Testis (tissue), 2 donors: ENCODE measurements at regions not wholly inside any gene's neighbourhood (a gene's known extent, or its start where the extent isn't known, plus 50 kb on each side); places are given as distances from the start of the nearest gene placed in this dataset.
"Not testable (repeated sequence)": the region's sequence is repeated elsewhere in the genome, so short reads cannot be mapped to it uniquely, and the experiment has no call there.

Source experiments
- DNase-seq: peaks from one replicate; pipeline ENCODE4 v3.0.0-alpha.2; 2019
- H3K27ac ChIP-seq, 2 donors: fragments of 200-600 bp; sonication (generic); one replicate each; pipeline ENCODE4 v1.5.1; 2019
- H3K27me3 ChIP-seq: fragments of 200-600 bp; sonication (generic); one replicate; pipeline ENCODE4 v1.5.1; 2019
- H3K36me3 ChIP-seq: fragments of 200-600 bp; sonication (generic); one replicate; pipeline ENCODE4 v1.5.1; 2017; ENCODE audit warnings: low read depth; ENCODE audit errors: missing control alignments
- H3K4me1 ChIP-seq: fragments of 200-600 bp; sonication (generic); one replicate; pipeline ENCODE4 v1.5.1; 2019
- H3K4me3 ChIP-seq, 2 donors: fragments of 200-600 bp; sonication (generic); one replicate each; pipeline ENCODE4 v1.5.1; 2017 to 2019
- H3K9me3 ChIP-seq: fragments of 200-600 bp; sonication (generic); one replicate; pipeline ENCODE4 v1.5.1; 2017
- POLR2A ChIP-seq: fragments of 450-650 bp; IDR thresholded peaks from one replicate; pipeline ENCODE4 v1.6.1; 2017; ENCODE audit warnings: antibody characterized with exemption, mild to moderate bottlenecking, moderate library complexity
- WGBS, 2 donors: methylation state at CpG; one replicate each; pipeline ENCODE4 v1.1.5; 2018; 5-methylcytosine and 5-hydroxymethylcytosine counted together
- intact Hi-C: fragments of 100-400 bp; cut with DNase I; formaldehyde crosslinking; loops from one replicate; pipeline ENCODE4 v1.15.1; 2023; ENCODE audit warnings: low total_unique reads
- TF ChIP-seq, protein P1 (sequence below), 3 experiments: fragments of 450-650 bp in 2 of 3; fragments of 200-600 bp in 1 of 3; sonication (generic) in 1 of 3; IDR thresholded peaks; one replicate each; pipeline ENCODE4 v1.5.1; 2016 to 2019; ENCODE audit warnings: antibody characterized with exemption in 3 of 3, mild to moderate bottlenecking in 2 of 3, moderate library complexity in 1 of 3

DNA sequence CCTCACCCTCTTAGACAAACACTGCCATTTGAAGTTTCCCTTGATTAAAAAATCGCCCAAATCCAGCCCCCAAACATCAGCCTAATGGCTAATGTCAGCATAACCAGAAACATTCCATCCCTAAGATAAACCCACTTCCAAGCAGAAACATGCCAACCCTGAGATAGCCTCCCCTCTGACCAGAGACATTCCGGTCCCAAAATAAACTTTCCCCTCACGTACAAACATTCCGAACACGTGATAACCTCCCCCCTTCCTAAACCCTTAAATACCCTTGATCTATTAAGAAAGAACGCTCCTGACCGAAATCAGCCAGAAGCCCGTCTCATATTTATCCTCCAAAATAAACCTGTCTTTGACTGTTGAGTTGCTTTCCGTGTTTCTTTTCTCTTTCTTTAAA lies 237.2 kb downstream of the ASMT start:
- Histone ChIP-seq H3K27ac (no peak overlapping the region), H3K4me3 (no peak overlapping the region), H3K9me3 (no peaks in the 10 kb centered on the region), H3K36me3 (no peaks in the 10 kb centered on the region), H3K4me1 (no peaks in the 10 kb centered on the region), H3K27me3 (no peaks in the 10 kb centered on the region)
- 78 to 81% methylated on average over 9 of the region's 9 CpGs for WGBS, 2 donors
- no peak for DNase-seq
- intact Hi-C loops = no loop called here
- TF ChIP-seq, protein P1, sequence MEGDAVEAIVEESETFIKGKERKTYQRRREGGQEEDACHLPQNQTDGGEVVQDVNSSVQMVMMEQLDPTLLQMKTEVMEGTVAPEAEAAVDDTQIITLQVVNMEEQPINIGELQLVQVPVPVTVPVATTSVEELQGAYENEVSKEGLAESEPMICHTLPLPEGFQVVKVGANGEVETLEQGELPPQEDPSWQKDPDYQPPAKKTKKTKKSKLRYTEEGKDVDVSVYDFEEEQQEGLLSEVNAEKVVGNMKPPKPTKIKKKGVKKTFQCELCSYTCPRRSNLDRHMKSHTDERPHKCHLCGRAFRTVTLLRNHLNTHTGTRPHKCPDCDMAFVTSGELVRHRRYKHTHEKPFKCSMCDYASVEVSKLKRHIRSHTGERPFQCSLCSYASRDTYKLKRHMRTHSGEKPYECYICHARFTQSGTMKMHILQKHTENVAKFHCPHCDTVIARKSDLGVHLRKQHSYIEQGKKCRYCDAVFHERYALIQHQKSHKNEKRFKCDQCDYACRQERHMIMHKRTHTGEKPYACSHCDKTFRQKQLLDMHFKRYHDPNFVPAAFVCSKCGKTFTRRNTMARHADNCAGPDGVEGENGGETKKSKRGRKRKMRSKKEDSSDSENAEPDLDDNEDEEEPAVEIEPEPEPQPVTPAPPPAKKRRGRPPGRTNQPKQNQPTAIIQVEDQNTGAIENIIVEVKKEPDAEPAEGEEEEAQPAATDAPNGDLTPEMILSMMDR (IDR thresholded peaks at IDR 0.05) = no peak
- TF ChIP-seq POLR2A = no peak

DNA sequence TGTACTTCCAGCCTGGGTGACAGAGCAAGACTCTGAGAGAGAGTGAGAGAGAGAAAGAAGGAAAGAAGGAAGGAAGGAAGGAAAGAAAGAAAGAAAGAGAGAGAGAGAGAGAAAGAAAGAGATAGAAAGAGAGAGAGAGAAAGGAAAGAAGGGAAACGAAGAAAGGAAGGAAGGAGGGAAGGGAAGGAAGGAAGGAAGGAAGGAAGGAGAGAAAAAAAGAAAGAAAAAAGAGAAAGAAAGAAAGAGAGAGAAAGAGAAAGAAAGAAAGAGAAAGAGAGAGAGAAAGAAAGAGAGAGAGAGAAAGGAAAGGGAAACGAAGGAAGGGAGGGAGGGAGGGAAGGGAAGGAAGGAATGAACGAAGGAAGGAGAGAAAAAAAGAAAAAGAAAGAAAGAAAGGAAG lies 238.6 kb downstream of the ASMT start:
- TF ChIP-seq, protein P1 (IDR thresholded peaks at IDR 0.05) = no peak
- no peak for TF ChIP-seq POLR2A
- 82 to 87% methylated on average over 3 of the region's 3 CpGs for WGBS, 2 donors

DNA sequence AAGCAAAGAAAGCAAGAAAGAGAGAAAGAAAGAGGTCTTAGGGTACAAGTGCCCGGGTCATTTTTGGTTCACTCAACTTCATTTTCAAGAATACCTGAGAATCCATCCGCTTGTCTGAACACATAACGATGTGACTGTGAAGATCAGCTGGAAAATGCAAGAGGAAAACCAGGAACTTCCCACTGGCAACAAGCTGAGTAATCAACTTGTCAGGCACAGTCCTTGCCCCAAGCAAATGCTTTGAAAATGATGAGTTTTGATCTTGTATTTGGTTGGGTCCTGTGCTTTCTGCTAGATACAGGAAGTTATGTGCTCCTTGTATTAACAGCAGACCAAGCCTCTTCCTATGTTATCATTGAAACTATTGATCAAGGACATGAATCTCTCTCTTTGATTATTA lies 239.1 kb downstream of the ASMT start:
- Histone ChIP-seq H3K4me1 (no peaks in the 10 kb centered on the region), H3K27ac (no peak overlapping the region), H3K4me3 (no peak overlapping the region), H3K9me3 (no peaks in the 10 kb centered on the region), H3K27me3 (no peaks in the 10 kb centered on the region), H3K36me3 (no peaks in the 10 kb centered on the region)
- intact Hi-C loops = no loop called here
- 95 to 97% methylated on average over 3 of the region's 3 CpGs for WGBS, 2 donors
- no peak for DNase-seq
- no peak for TF ChIP-seq POLR2A
- TF ChIP-seq, protein P1 (IDR thresholded peaks at IDR 0.05) = no peak

More for the DNA sequence above, 238.6 kb downstream of the ASMT start:
- H3K36me3 ChIP-seq = no peaks in the 10 kb centered on the region
- H3K4me3 ChIP-seq = no peak overlapping the region
- H3K9me3 ChIP-seq = no peaks in the 10 kb centered on the region
- intact Hi-C loops = no loop called here
- H3K27me3 ChIP-seq = no peaks in the 10 kb centered on the region
- H3K27ac ChIP-seq = no peak overlapping the region
- DNase-seq = no peak
- no peaks in the 10 kb centered on the region for H3K4me1 ChIP-seq

DNA sequence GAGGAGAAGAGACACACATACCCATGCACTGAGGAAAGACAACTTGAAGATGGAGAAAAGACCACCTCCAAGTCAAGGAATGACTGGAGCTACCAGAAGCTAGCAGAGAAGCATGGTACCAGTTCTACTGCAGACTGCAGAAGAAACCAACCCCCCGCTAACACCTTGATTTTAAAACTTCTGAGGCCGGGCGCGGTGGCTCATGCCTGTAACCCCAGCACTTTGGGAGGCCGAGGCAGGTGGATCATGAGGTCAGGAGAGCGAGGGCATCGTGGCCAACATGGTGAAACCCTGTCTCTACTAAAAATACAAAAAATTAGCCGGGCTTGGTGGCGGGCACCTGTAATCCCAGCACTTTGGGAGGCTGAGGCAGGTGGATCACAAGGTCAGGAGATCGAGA lies 240.0 kb downstream of the ASMT start:
- intact Hi-C loops, H3K4me1 ChIP-seq, H3K4me3 ChIP-seq, H3K27me3 ChIP-seq, DNase-seq, H3K36me3 ChIP-seq, H3K9me3 ChIP-seq, H3K27ac ChIP-seq: not testable (repeated sequence)
- WGBS, 2 donors = 96% methylated on average over 10 of the region's 10 CpGs

DNA sequence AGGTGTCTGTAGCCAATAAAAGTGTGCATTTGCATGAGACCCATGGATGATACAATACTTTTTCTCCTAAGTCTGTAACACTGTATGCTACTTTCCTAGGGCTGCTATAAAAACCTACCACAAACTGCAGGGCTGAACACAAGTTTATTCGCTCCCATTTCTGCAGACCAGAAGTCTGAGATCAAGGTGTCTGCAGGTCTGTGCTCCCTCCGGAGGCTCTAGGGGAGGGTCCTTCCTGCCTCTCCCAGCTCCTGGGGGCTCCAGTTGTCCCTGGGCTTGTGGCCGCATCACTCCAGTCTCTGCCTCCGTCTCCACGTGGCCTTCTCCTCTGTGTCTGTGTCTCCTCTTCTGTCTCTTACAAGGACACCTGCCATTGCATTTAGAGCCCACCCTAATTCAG lies 244.4 kb downstream of the ASMT start:
- 89% methylated on average over 5 of the region's 5 CpGs for WGBS, 2 donors
- H3K9me3 ChIP-seq, H3K27me3 ChIP-seq, H3K36me3 ChIP-seq, H3K4me3 ChIP-seq, H3K4me1 ChIP-seq, H3K27ac ChIP-seq, DNase-seq, intact Hi-C loops: not testable (repeated sequence)

DNA sequence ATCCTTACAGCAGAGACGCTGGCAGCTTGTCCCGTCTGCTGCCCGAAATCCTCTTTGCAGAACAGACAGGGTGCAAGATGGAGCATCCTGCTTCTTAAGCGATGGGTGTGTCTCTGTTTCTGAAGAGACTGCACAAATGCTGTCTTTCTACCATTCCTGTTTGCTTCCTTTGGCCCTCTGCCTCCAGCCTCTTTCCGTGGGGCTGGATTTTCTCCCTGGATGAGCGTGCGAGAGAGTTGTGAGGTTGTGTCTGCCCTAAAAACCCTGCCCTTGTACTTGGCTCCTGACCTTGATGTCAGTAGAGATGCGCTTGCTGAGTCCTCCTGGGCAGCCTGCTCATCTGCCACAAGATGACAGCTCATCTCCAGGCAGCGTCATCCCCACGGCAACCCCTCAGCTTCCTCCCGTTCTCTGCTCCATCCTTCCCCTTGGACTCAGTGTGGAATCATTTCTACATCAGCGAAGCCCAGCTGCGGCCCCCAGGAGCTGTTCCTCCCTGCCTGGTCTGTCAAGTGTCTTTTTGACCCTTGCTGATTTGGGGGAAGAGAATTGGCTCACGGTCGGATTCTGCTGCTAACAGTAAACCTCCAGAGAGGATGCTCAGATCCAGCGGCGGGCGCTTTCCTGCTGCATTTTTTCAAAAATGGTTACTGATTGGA lies 246.2 kb downstream of the ASMT start:
- TF ChIP-seq, protein P1 (IDR thresholded peaks at IDR 0.05) = no peak
- no peak for TF ChIP-seq POLR2A
- WGBS, 2 donors = 62 to 66% methylated on average over 17 to 18 of the region's 18 CpGs
- Histone ChIP-seq H3K27me3 (no peaks in the 10 kb centered on the region), H3K4me1 (no peaks in the 10 kb centered on the region), H3K27ac (no peak overlapping the region), H3K36me3 (no peaks in the 10 kb centered on the region), H3K9me3 (no peaks in the 10 kb centered on the region), H3K4me3 (no peak overlapping the region)
- DNase-seq = no peak
- intact Hi-C loops = no loop called here

DNA sequence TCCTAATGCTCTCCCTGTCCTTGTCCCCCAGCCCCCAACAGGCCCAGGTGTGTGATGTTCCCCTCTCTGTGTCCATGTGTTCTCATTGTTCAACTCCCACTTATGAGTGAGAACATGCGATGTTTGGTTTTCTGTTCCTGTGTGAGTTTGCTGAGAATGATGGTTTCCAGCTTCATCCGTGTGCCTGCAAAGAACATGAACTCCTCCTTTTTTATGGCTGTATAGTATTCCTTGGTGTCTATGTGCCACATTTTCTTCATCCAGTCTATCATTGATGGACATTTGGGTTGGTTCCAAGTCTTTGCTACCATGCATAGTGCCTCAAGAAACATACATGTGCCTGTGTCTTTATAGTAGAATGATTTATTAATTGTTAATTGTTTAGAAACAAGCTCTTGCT lies 249.1 kb downstream of the ASMT start:
- H3K9me3 ChIP-seq, H3K4me1 ChIP-seq, H3K36me3 ChIP-seq, H3K4me3 ChIP-seq, H3K27ac ChIP-seq, intact Hi-C loops, H3K27me3 ChIP-seq, DNase-seq: not testable (repeated sequence)
- WGBS, 2 donors = 98 to 100% methylated on average over 2 of the region's 2 CpGs
